ENCODE measurements at regions not wholly inside any gene's neighbourhood (a gene's known extent, or its start where the extent isn't known, plus 50 kb on each side); places are given as distances from the start of the nearest gene placed in this dataset.

GRCh38 chr2:120861576-120862191 lies 126.0 kb downstream of the GLI2 start:
- TF ChIP-seq CTCF (IDR thresholded peaks at IDR 0.05; ENCODE audit: extremely low read depth in 1 of 2, insufficient read depth in 1 of 2, low read depth in 1 of 2, low read length in 2 of 2): no peak
- no peak for TF ChIP-seq EZH2 (IDR thresholded peaks at IDR 0.05; ENCODE audit: borderline replicate concordance, low read depth, low read length, severe bottlenecking)
- TF ChIP-seq POLR2A (IDR thresholded peaks at IDR 0.05; ENCODE audit: low read depth, low read length): no peak
- TF ChIP-seq MAX (IDR thresholded peaks at IDR 0.05; ENCODE audit: insufficient read depth, insufficient read length): no peak
- no peak for TF ChIP-seq FOS (IDR thresholded peaks at IDR 0.05; ENCODE audit: borderline replicate concordance, insufficient read depth, low read length)
- no peak for TF ChIP-seq JUN (IDR thresholded peaks at IDR 0.05; ENCODE audit: borderline replicate concordance, insufficient read depth, insufficient read length, low read depth)
